ENCODE measurements at regions not wholly inside any gene's neighbourhood (a gene's known extent, or its start where the extent isn't known, plus 50 kb on each side); places are given as distances from the start of the nearest gene placed in this dataset.

DNA sequence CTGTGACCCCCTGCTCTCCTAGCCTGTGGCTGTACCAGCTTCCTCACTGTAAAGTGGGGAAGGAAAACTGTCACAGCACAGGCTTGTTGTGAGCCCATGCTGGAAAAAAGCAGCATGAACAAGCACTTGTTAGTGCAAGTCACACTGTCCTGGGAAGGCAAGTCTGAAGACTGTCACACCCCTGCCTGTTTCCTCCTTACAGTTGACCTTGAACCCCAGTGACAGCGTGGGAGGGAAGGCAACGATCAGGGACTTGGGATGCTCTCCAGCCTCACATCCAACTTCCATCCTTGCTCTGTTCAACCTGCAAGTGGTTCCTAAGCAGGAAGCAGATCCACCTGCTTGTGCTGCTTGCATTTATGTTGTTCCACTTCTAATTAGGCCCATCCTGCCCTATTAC lies 311.3 kb upstream of the KLHL29 start:
- Histone ChIP-seq H3K4ac (ENCODE audit: low read depth, low read length) (no peak overlapping the region), H3K14ac (replicated peaks; ENCODE audit: low read depth, low read length) (no peak overlapping the region), H2BK5ac (ENCODE audit: low read depth, low read length, poor library complexity, severe bottlenecking) (no peak overlapping the region), H3K27me3 (ENCODE audit: control insufficient read depth, insufficient read depth, low read length) (no peaks in the 10 kb centered on the region), H2AK5ac (ENCODE audit: low read depth, low read length) (no peak overlapping the region), H2BK15ac (ENCODE audit: low read depth, low read length) (no peak overlapping the region), H3K4me2 (ENCODE audit: low read depth, low read length) (no peak overlapping the region), H2BK120ac (ENCODE audit: low read depth, low read length) (no peak overlapping the region), H4K20me1 (ENCODE audit: insufficient read depth, low read length) (no peaks in the 10 kb centered on the region), H3K23ac (ENCODE audit: low read depth, low read length) (no peak overlapping the region), H3K79me1 (ENCODE audit: low read depth in 1 of 2, low read length in 2 of 2) (no peaks in the 10 kb centered on the region), H3K27ac (ENCODE audit: insufficient read depth, low read length) (no peak overlapping the region), H2BK20ac (ENCODE audit: low read depth, low read length) (no peak overlapping the region), H3K9me1 (ENCODE audit: insufficient read depth, low read length) (no peaks in the 10 kb centered on the region), H3K18ac (ENCODE audit: low read depth, low read length) (no peak overlapping the region), H2AK9ac (replicated peaks; ENCODE audit: low read depth, low read length, poor library complexity) (no peak overlapping the region), H4K5ac (ENCODE audit: low read depth, low read length) (no peak overlapping the region), H3K4me1 (ENCODE audit: control insufficient read depth, insufficient read depth, low read length) (no peaks in the 10 kb centered on the region), H3K4me3 (ENCODE audit: insufficient read depth, low read depth, low read length) (no peak overlapping the region), H3K9me3 (ENCODE audit: control insufficient read depth, insufficient read depth, low read length) (peaks cover 19% of the 10 kb centered on the region), H3K9ac (ENCODE audit: low read depth, low read length) (no peak overlapping the region), H3K56ac (ENCODE audit: extremely low read depth, insufficient read depth, low read length) (no peak overlapping the region), H2AFZ (replicated peaks; ENCODE audit: low read length, poor library complexity) (no peak overlapping the region), H4K8ac (ENCODE audit: low read depth in 2 of 2, low read length in 2 of 2) (no peak overlapping the region), H3K36me3 (ENCODE audit: control insufficient read depth, insufficient read depth, low read length) (no peaks in the 10 kb centered on the region), H4K91ac (ENCODE audit: insufficient read depth, low read depth, low read length) (no peak overlapping the region)
- in situ Hi-C loops (cut with MboI; ENCODE audit: low sequenced_read_pairs) = no loop called here
- TF ChIP-seq CHD1 (IDR thresholded peaks at IDR 0.05; ENCODE audit: low read depth, low read length) (no peak), CEBPB (IDR thresholded peaks at IDR 0.05; ENCODE audit: low read depth, low read length) (no peak), MAZ (IDR thresholded peaks at IDR 0.05; ENCODE audit: borderline replicate concordance, low read depth, low read length) (no peak), BHLHE40 (IDR thresholded peaks at IDR 0.05; ENCODE audit: low read depth, low read length) (no peak), FOS (IDR thresholded peaks at IDR 0.05; ENCODE audit: low read depth, low read length) (no peak)
- TF ChIP-seq, protein P1, sequence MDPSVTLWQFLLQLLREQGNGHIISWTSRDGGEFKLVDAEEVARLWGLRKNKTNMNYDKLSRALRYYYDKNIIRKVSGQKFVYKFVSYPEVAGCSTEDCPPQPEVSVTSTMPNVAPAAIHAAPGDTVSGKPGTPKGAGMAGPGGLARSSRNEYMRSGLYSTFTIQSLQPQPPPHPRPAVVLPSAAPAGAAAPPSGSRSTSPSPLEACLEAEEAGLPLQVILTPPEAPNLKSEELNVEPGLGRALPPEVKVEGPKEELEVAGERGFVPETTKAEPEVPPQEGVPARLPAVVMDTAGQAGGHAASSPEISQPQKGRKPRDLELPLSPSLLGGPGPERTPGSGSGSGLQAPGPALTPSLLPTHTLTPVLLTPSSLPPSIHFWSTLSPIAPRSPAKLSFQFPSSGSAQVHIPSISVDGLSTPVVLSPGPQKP (IDR thresholded peaks at IDR 0.05; ENCODE audit: borderline replicate concordance, low read depth, low read length) = no peak
- TF ChIP-seq, protein P2, sequence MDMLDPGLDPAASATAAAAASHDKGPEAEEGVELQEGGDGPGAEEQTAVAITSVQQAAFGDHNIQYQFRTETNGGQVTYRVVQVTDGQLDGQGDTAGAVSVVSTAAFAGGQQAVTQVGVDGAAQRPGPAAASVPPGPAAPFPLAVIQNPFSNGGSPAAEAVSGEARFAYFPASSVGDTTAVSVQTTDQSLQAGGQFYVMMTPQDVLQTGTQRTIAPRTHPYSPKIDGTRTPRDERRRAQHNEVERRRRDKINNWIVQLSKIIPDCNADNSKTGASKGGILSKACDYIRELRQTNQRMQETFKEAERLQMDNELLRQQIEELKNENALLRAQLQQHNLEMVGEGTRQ (IDR thresholded peaks at IDR 0.05; ENCODE audit: low read depth, low read length) = no peak
- TF ChIP-seq, protein P3, sequence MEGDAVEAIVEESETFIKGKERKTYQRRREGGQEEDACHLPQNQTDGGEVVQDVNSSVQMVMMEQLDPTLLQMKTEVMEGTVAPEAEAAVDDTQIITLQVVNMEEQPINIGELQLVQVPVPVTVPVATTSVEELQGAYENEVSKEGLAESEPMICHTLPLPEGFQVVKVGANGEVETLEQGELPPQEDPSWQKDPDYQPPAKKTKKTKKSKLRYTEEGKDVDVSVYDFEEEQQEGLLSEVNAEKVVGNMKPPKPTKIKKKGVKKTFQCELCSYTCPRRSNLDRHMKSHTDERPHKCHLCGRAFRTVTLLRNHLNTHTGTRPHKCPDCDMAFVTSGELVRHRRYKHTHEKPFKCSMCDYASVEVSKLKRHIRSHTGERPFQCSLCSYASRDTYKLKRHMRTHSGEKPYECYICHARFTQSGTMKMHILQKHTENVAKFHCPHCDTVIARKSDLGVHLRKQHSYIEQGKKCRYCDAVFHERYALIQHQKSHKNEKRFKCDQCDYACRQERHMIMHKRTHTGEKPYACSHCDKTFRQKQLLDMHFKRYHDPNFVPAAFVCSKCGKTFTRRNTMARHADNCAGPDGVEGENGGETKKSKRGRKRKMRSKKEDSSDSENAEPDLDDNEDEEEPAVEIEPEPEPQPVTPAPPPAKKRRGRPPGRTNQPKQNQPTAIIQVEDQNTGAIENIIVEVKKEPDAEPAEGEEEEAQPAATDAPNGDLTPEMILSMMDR (conservative IDR thresholded peaks at IDR 0.05; ENCODE audit: low read depth, low read length) = no peak
- WGBS, 2 experiments (ENCODE audit: extremely low coverage in 2 of 2, insufficient read length in 1 of 2) = no CpG with 5 or more reads among the region's 2 CpGs
- BruUV-seq (replicated peaks) = no TSS peak
- dilution Hi-C loops (cut with HindIII; ENCODE audit: low sequenced_read_pairs, unreplicated experiment) = no loop called here
- ATAC-seq (ENCODE audit: low read depth) (no peak), DNase-seq (no peak)
- intact Hi-C loops (cut with micrococcal nuclease) = no loop called here
- CTCF ChIA-PET = no interaction called here
- POLR2A ChIA-PET (ENCODE audit: unreplicated experiment) = no interaction called here

Data from IMR-90 (cell line).